ENCODE measurements at regions not wholly inside any gene's neighbourhood (a gene's known extent, or its start where the extent isn't known, plus 50 kb on each side); places are given as distances from the start of the nearest gene placed in this dataset.
"Not testable (repeated sequence)": the region's sequence is repeated elsewhere in the genome, so short reads cannot be mapped to it uniquely, and the experiment has no call there.

DNA sequence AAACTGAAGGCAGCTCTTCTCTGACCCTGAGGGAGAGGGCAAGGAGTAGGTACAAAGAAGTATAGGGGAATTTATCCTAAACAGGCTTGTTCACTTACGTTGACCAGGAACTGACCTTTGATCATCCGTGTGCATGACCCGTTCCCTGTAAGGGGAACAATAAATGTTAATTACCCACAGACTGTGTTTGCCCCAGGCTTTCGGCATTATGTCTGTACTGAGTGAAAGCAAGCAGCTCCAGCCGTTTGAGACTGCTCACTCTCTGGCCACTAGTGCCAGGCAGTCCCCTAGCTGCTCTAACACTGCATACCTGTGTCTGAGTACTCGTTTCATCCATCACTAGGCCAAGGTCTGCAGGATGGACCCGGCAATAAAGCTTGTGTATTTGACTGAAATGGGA, 1365.3 kb downstream of the NCAM2 start:
- Histone ChIP-seq H3K79me2 (ENCODE audit: low read depth) (no peaks in the 10 kb centered on the region), H3K9me3 (ENCODE audit: insufficient read depth, low read depth) (no peaks in the 10 kb centered on the region), H2AFZ (no peak overlapping the region), H3K4me1 (replicated peaks; ENCODE audit: insufficient read depth) (no peaks in the 10 kb centered on the region), H3K27me3 (ENCODE audit: insufficient read depth, low read depth) (no peaks in the 10 kb centered on the region), H3K27ac (no peak overlapping the region), H3K9me2 (ENCODE audit: insufficient read depth) (no peaks in the 10 kb centered on the region), H4K20me1 (ENCODE audit: insufficient read depth) (no peaks in the 10 kb centered on the region), H3K4me3 (no peak overlapping the region), H3K36me3 (ENCODE audit: low read depth) (no peaks in the 10 kb centered on the region), H3F3A (ENCODE audit: insufficient read depth, low read depth) (no peaks in the 10 kb centered on the region), H3K4me2 (no peak overlapping the region)
- ChIA-PET POLR2A (ENCODE audit: unreplicated experiment) (interaction anchor here (0.5 kb wide), 1 partner anchor 158 kb away, joined by 5 read pairs; no protein-coding TSS in a partner anchor), CTCF (interaction anchor here (0.7 kb wide), 1 partner anchor 669 kb away, joined by 4 read pairs; no protein-coding TSS in a partner anchor)
- BruUV-seq (replicated peaks), result no TSS peak
- TF ChIP-seq CTCF (conservative IDR thresholded peaks at IDR 0.05) (no peak), EZH2 (IDR thresholded peaks at IDR 0.05; ENCODE audit: low read depth) (no peak)
- intact Hi-C loops (cut with micrococcal nuclease; ENCODE audit: unreplicated experiment), result no loop called here
- no peak for DNase-seq

- Histone ChIP-seq H3K36me3 (ENCODE audit: low read depth) (no peaks in the 10 kb centered on the region), H3K27me3 (ENCODE audit: insufficient read depth, low read depth) (no peaks in the 10 kb centered on the region), H2AFZ (no peak overlapping the region), H3K79me2 (ENCODE audit: low read depth) (no peaks in the 10 kb centered on the region), H3F3A (ENCODE audit: insufficient read depth, low read depth) (no peaks in the 10 kb centered on the region), H3K4me2 (no peak overlapping the region), H3K9me2 (ENCODE audit: insufficient read depth) (no peaks in the 10 kb centered on the region), H3K4me1 (replicated peaks; ENCODE audit: insufficient read depth) (no peaks in the 10 kb centered on the region), H3K4me3 (no peak overlapping the region), H3K9me3 (ENCODE audit: insufficient read depth, low read depth) (no peaks in the 10 kb centered on the region), H3K27ac (no peak overlapping the region), H4K20me1 (ENCODE audit: insufficient read depth) (no peaks in the 10 kb centered on the region)
- ChIA-PET CTCF (interaction anchor here (0.7 kb wide), 1 partner anchor 669 kb away, joined by 4 read pairs; no protein-coding TSS in a partner anchor), POLR2A (ENCODE audit: unreplicated experiment) (interaction anchor here (0.5 kb wide), 1 partner anchor 158 kb away, joined by 5 read pairs; no protein-coding TSS in a partner anchor)
- TF ChIP-seq CTCF (conservative IDR thresholded peaks at IDR 0.05) (no peak), EZH2 (IDR thresholded peaks at IDR 0.05; ENCODE audit: low read depth) (no peak)
- no peak for DNase-seq
- intact Hi-C loops (cut with micrococcal nuclease; ENCODE audit: unreplicated experiment), result no loop called here
- no TSS peak for BruUV-seq (replicated peaks)
Observed at GRCh38 chr21:22364163-22364562, 1366.0 kb downstream of the NCAM2 start.

- POLR2A ChIA-PET (ENCODE audit: unreplicated experiment), result no interaction called here
- no peaks in the 10 kb centered on the region for H3F3A ChIP-seq (ENCODE audit: insufficient read depth, low read depth)
- intact Hi-C loops (cut with micrococcal nuclease; ENCODE audit: unreplicated experiment), result no loop called here
Observed at GRCh38 chr21:22374218-22374969, 1376.2 kb downstream of the NCAM2 start.

DNA sequence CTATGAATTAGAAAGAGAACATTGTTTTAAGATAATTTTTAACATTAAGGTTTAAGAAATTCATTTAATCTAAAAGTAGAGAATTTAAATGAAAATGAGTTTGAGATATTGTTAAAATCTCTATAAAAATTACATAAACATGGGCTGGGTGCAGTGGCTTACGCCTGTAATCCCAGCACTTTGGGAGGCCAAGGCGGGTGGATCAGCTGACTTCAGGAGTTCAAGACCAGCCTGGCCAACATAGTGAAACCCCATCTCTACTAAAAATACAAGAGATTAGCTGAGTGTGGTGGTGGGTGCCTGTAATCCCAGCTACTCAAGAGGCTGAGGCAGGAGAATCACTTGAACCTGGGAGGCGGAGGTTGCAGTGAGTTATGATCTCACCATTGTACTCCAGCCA, 1379.6 kb downstream of the NCAM2 start:
- BruUV-seq (replicated peaks); H3K27ac ChIP-seq; H3F3A ChIP-seq (ENCODE audit: insufficient read depth, low read depth); H3K79me2 ChIP-seq (ENCODE audit: low read depth); H3K4me3 ChIP-seq; CTCF ChIA-PET; intact Hi-C loops (cut with micrococcal nuclease; ENCODE audit: unreplicated experiment); H3K36me3 ChIP-seq (ENCODE audit: low read depth); DNase-seq; POLR2A ChIA-PET (ENCODE audit: unreplicated experiment); H4K20me1 ChIP-seq (ENCODE audit: insufficient read depth); H3K27me3 ChIP-seq (ENCODE audit: insufficient read depth, low read depth); H3K9me2 ChIP-seq (ENCODE audit: insufficient read depth); H3K4me2 ChIP-seq; H3K9me3 ChIP-seq (ENCODE audit: insufficient read depth, low read depth); H3K4me1 ChIP-seq (replicated peaks; ENCODE audit: insufficient read depth); H2AFZ ChIP-seq: not testable (repeated sequence)

More at GRCh38 chr21:22374218-22374969, 1376.2 kb downstream of the NCAM2 start:
- H3K27ac ChIP-seq, result no peak overlapping the region
- no peaks in the 10 kb centered on the region for H3K27me3 ChIP-seq (ENCODE audit: insufficient read depth, low read depth)
- no peak for TF ChIP-seq EZH2 (IDR thresholded peaks at IDR 0.05; ENCODE audit: low read depth)
- BruUV-seq (replicated peaks), result no TSS peak
- H3K9me3 ChIP-seq (ENCODE audit: insufficient read depth, low read depth), result no peaks in the 10 kb centered on the region
- no peak overlapping the region for H3K4me2 ChIP-seq
- H3K4me1 ChIP-seq (replicated peaks; ENCODE audit: insufficient read depth), result no peaks in the 10 kb centered on the region
- H2AFZ ChIP-seq, result no peak overlapping the region
- CTCF ChIA-PET, result no interaction called here
- no peak overlapping the region for H3K4me3 ChIP-seq
- no peaks in the 10 kb centered on the region for H4K20me1 ChIP-seq (ENCODE audit: insufficient read depth)
- no peaks in the 10 kb centered on the region for H3K9me2 ChIP-seq (ENCODE audit: insufficient read depth)
- H3K36me3 ChIP-seq (ENCODE audit: low read depth), result no peaks in the 10 kb centered on the region
- DNase-seq, result no peak
- H3K79me2 ChIP-seq (ENCODE audit: low read depth), result no peaks in the 10 kb centered on the region
